ENCODE measurements at regions not wholly inside any gene's neighbourhood (a gene's known extent, or its start where the extent isn't known, plus 50 kb on each side); places are given as distances from the start of the nearest gene placed in this dataset.
A peak's percentile ranks its signal among the peaks of the same experiment; 100 is the strongest.

- peak; percentile 44; the same call in 1 of the 2 replicates for ATAC-seq (ENCODE audit: low read depth)
- H4K5ac ChIP-seq (ENCODE audit: low read depth, low read length), result peak overlapping the region; percentile 74; the same call in 1 of the 2 replicates
- no peaks in the 10 kb centered on the region for H3K4me1 ChIP-seq (ENCODE audit: control insufficient read depth, insufficient read depth, low read length)
- intact Hi-C loops (cut with micrococcal nuclease) (no loop called here), in situ Hi-C loops (cut with MboI; ENCODE audit: low sequenced_read_pairs) (no loop called here), dilution Hi-C loops (cut with HindIII; ENCODE audit: low sequenced_read_pairs, unreplicated experiment) (no loop called here)
- no peak overlapping the region for H2BK120ac ChIP-seq (ENCODE audit: low read depth, low read length)
- H3K4me3 ChIP-seq (ENCODE audit: insufficient read depth, low read depth, low read length), result no peak overlapping the region
- H3K23ac ChIP-seq (ENCODE audit: low read depth, low read length), result no peak overlapping the region
- BruUV-seq (replicated peaks), result no TSS peak
- no peak for DNase-seq
- no peaks in the 10 kb centered on the region for H3K9me3 ChIP-seq (ENCODE audit: control insufficient read depth, insufficient read depth, low read length)
- ChIA-PET CTCF (interaction anchor here (0.9 to 1.5 kb wide), 2 partner anchors 17 to 38 kb away, joined by 3 to 5 read pairs; no protein-coding TSS in a partner anchor), POLR2A (ENCODE audit: unreplicated experiment) (no interaction called here)
- no peak overlapping the region for H2AK9ac ChIP-seq (replicated peaks; ENCODE audit: low read depth, low read length, poor library complexity)
- no peak overlapping the region for H2BK5ac ChIP-seq (ENCODE audit: low read depth, low read length, poor library complexity, severe bottlenecking)
- no peaks in the 10 kb centered on the region for H3K36me3 ChIP-seq (ENCODE audit: control insufficient read depth, insufficient read depth, low read length)
- H3K4me2 ChIP-seq (ENCODE audit: low read depth, low read length), result peak overlapping the region; percentile 55; the same call in 1 of the 2 replicates
- H3K14ac ChIP-seq (replicated peaks; ENCODE audit: low read depth, low read length), result no peak overlapping the region
- no peaks in the 10 kb centered on the region for H3K27me3 ChIP-seq (ENCODE audit: control insufficient read depth, insufficient read depth, low read length)
- no peak overlapping the region for H2AK5ac ChIP-seq (ENCODE audit: low read depth, low read length)
- H4K8ac ChIP-seq (ENCODE audit: low read depth in 2 of 2, low read length in 2 of 2), result no peak overlapping the region
- H2BK20ac ChIP-seq (ENCODE audit: low read depth, low read length), result no peak overlapping the region
- TF ChIP-seq MAFK (IDR thresholded peaks at IDR 0.05; ENCODE audit: low read depth, low read length) (no peak), BHLHE40 (IDR thresholded peaks at IDR 0.05; ENCODE audit: low read depth, low read length) (no peak), CEBPB (IDR thresholded peaks at IDR 0.05; ENCODE audit: low read depth, low read length) (no peak), CHD1 (IDR thresholded peaks at IDR 0.05; ENCODE audit: low read depth, low read length) (no peak), FOS (IDR thresholded peaks at IDR 0.05; ENCODE audit: low read depth, low read length) (no peak), SMC3 (IDR thresholded peaks at IDR 0.05; ENCODE audit: low read depth, low read length) (no peak)
- H3K9me1 ChIP-seq (ENCODE audit: insufficient read depth, low read length), result no peaks in the 10 kb centered on the region
- H3K27ac ChIP-seq (ENCODE audit: insufficient read depth, low read length), result no peak overlapping the region
- no peak overlapping the region for H3K56ac ChIP-seq (ENCODE audit: extremely low read depth, insufficient read depth, low read length)
- no peak overlapping the region for H2AFZ ChIP-seq (replicated peaks; ENCODE audit: low read length, poor library complexity)
- H4K91ac ChIP-seq (ENCODE audit: insufficient read depth, low read depth, low read length), result no peak overlapping the region
- H3K79me1 ChIP-seq (ENCODE audit: low read depth in 1 of 2, low read length in 2 of 2), result no peaks in the 10 kb centered on the region
- H3K4ac ChIP-seq (ENCODE audit: low read depth, low read length), result no peak overlapping the region
- peak overlapping the region; percentile 74; the same call in 1 of the 2 replicates for H3K18ac ChIP-seq (ENCODE audit: low read depth, low read length)
- WGBS, 2 experiments (ENCODE audit: extremely low coverage in 2 of 2, insufficient read length in 1 of 2), result no CpG with 5 or more reads among the region's 1 CpG
- no peak overlapping the region for H2BK15ac ChIP-seq (ENCODE audit: low read depth, low read length)
- no peaks in the 10 kb centered on the region for H4K20me1 ChIP-seq (ENCODE audit: insufficient read depth, low read length)
- no peak overlapping the region for H3K9ac ChIP-seq (ENCODE audit: low read depth, low read length)
Measured at GRCh38 chr7:19352305-19352695, 207.1 kb upstream of the FERD3L start.
